Peyer's patch (tissue), 4 donors: ENCODE measurements at regions not wholly inside any gene's neighbourhood (a gene's known extent, or its start where the extent isn't known, plus 50 kb on each side); places are given as distances from the start of the nearest gene placed in this dataset.

ENCODE experiments used
- DNase-seq, 3 donors: peaks; one replicate each; pipeline ENCODE4 v3.0.0-alpha.2; 2017 to 2019
- H3K27ac ChIP-seq, 4 donors: fragments of 200-600 bp; sonication (generic); one replicate each; pipeline ENCODE4 v1.5.1; 2016 to 2019
- H3K27me3 ChIP-seq, 2 donors: fragments of 200-600 bp; sonication (generic); one replicate each; pipeline ENCODE4 v1.5.1; 2019
- H3K36me3 ChIP-seq, 3 donors: fragments of 200-600 bp; sonication (generic); one replicate each; pipeline ENCODE4 v1.5.1; 2016 to 2019
- H3K4me1 ChIP-seq, 4 donors: fragments of 200-600 bp; sonication (generic); one replicate each; pipeline ENCODE4 v1.5.1; 2016 to 2019
- H3K4me3 ChIP-seq, 4 donors: fragments of 200-600 bp; sonication (generic); 1 replicate in 3 of 4; 2 replicates in 1 of 4; pipeline ENCODE4 v1.5.1; 2016 to 2019; ENCODE audit warnings: mild to moderate bottlenecking in 1 of 4
- H3K9me3 ChIP-seq, 4 donors: fragments of 200-600 bp; sonication (generic); one replicate each; pipeline ENCODE4 v1.5.1; 2016 to 2019; ENCODE audit warnings: mild to moderate bottlenecking in 1 of 4
- CTCF ChIP-seq, 6 experiments: fragments of 450-650 bp in 4 of 6; fragments of 200-600 bp in 2 of 6; sonication (generic) in 1 of 6; IDR thresholded peaks; one replicate each; pipeline ENCODE4 v1.5.1; 2017 to 2019; ENCODE audit warnings: antibody characterized with exemption in 6 of 6, mild to moderate bottlenecking in 3 of 6, moderate library complexity in 1 of 6
- POLR2A ChIP-seq, 2 donors: fragments of 450-650 bp; IDR thresholded peaks; one replicate each; pipeline ENCODE4 v1.5.1; 2017; ENCODE audit warnings: antibody characterized with exemption in 2 of 2, mild to moderate bottlenecking in 2 of 2, moderate library complexity in 2 of 2

- H3K4me3 ChIP-seq: peak overlapping the region in 3 of 4 donors; percentile 29 to 55 (median 49)
- DNase-seq: no peak
- peak overlapping the region in 2 of 4 donors; percentile 7 to 43 for H3K27ac ChIP-seq
- no peaks in the 10 kb centered on the region for H3K36me3 ChIP-seq
- no peaks in the 10 kb centered on the region for H3K9me3 ChIP-seq
- TF ChIP-seq POLR2A (IDR thresholded peaks at IDR 0.05) (no peak), CTCF (IDR thresholded peaks at IDR 0.05) (no peak)
- H3K27me3 ChIP-seq: no peaks in the 10 kb centered on the region
- H3K4me1 ChIP-seq: peaks cover 0 to 8% (median 0%) of the 10 kb centered on the region in 4 donors
Measured at GRCh38 chr6:108781419-108782100, 66.7 kb upstream of the ARMC2 start.

- Histone ChIP-seq H3K27me3 (no peaks in the 10 kb centered on the region), H3K9me3 (no peaks in the 10 kb centered on the region), H3K4me3 (peak overlapping the region; percentile 26 to 55 (median 39)), H3K36me3 (no peaks in the 10 kb centered on the region), H3K4me1 (peaks cover 0 to 8% (median 0%) of the 10 kb centered on the region in 4 donors), H3K27ac (peak overlapping the region in 2 of 4 donors; percentile 7 to 43)
- TF ChIP-seq CTCF (IDR thresholded peaks at IDR 0.05): peak; percentile 36 to 92 (median 84)
- no peak for TF ChIP-seq POLR2A (IDR thresholded peaks at IDR 0.05)
- peak; percentile 78 to 95 (median 89) for DNase-seq
Measured at GRCh38 chr6:108782179-108783041, 65.8 kb upstream of the ARMC2 start.

- no peak overlapping the region for H3K27ac ChIP-seq
- H3K36me3 ChIP-seq: no peaks in the 10 kb centered on the region
- H3K9me3 ChIP-seq: no peaks in the 10 kb centered on the region
- no peaks in the 10 kb centered on the region for H3K27me3 ChIP-seq
- peaks cover 0 to 8% (median 0%) of the 10 kb centered on the region in 4 donors for H3K4me1 ChIP-seq
- H3K4me3 ChIP-seq: no peak overlapping the region
- no peak for DNase-seq
- TF ChIP-seq POLR2A (IDR thresholded peaks at IDR 0.05) (no peak), CTCF (IDR thresholded peaks at IDR 0.05) (no peak)
Measured at GRCh38 chr6:108785653-108786052, 62.6 kb upstream of the ARMC2 start.

- no peak for DNase-seq
- Histone ChIP-seq H3K4me3 (no peak overlapping the region), H3K4me1 (no peaks in the 10 kb centered on the region), H3K9me3 (no peaks in the 10 kb centered on the region), H3K27ac (no peak overlapping the region), H3K36me3 (no peaks in the 10 kb centered on the region), H3K27me3 (no peaks in the 10 kb centered on the region)
- TF ChIP-seq POLR2A (IDR thresholded peaks at IDR 0.05) (no peak), CTCF (IDR thresholded peaks at IDR 0.05) (no peak)
Measured at GRCh38 chr6:108788416-108788815, 59.8 kb upstream of the ARMC2 start.

GRCh38 chr6:108789475-108789874 is 58.7 kb upstream of the ARMC2 start:
- Histone ChIP-seq H3K27me3 (no peaks in the 10 kb centered on the region), H3K9me3 (no peaks in the 10 kb centered on the region), H3K4me1 (no peaks in the 10 kb centered on the region), H3K36me3 (no peaks in the 10 kb centered on the region), H3K27ac (no peak overlapping the region), H3K4me3 (no peak overlapping the region)
- no peak for TF ChIP-seq POLR2A (IDR thresholded peaks at IDR 0.05)
- no peak for TF ChIP-seq CTCF (IDR thresholded peaks at IDR 0.05)
- DNase-seq: no peak
